Natural killer cell (primary cell): ENCODE measurements at regions not wholly inside any gene's neighbourhood (a gene's known extent, or its start where the extent isn't known, plus 50 kb on each side); places are given as distances from the start of the nearest gene placed in this dataset.
"Not testable (repeated sequence)": the region's sequence is repeated elsewhere in the genome, so short reads cannot be mapped to it uniquely, and the experiment has no call there.

Source experiments
- ATAC-seq, 3 donors: fragments of 150-1000 bp in 2 of 3; fragments of 200-7000 bp in 1 of 3; cut with Tn5 transposase; 1 replicate in 1 of 3; 2 replicates in 2 of 3; pipeline ENCODE4 v1.10.0; 2021; ENCODE audit warnings: mild to moderate bottlenecking in 2 of 3, moderate library complexity in 2 of 3
- DNase-seq, 2 donors: peaks; one replicate each; pipeline versions ENCODE4 v3.0.0 to v3.0.0-alpha.2; 2013 to 2021; ENCODE audit warnings: mixed read lengths in 1 of 2
- H3K27ac ChIP-seq: one replicate; pipeline ENCODE4 v1.5.1; 2013; ENCODE audit warnings: mild to moderate bottlenecking, low read length
- H3K27me3 ChIP-seq: one replicate; pipeline ENCODE4 v1.6.1; 2013; ENCODE audit warnings: low read length; ENCODE audit not compliant: control insufficient read depth, insufficient read depth
- H3K36me3 ChIP-seq: one replicate; pipeline ENCODE4 v1.6.1; 2013; ENCODE audit warnings: low read length; ENCODE audit not compliant: control insufficient read depth, insufficient read depth
- H3K4me1 ChIP-seq: one replicate; pipeline ENCODE4 v1.6.1; 2013; ENCODE audit warnings: low read length; ENCODE audit not compliant: control insufficient read depth, insufficient read depth
- H3K4me3 ChIP-seq: one replicate; pipeline ENCODE4 v1.5.1; 2013; ENCODE audit warnings: low read length
- H3K9me3 ChIP-seq: one replicate; pipeline ENCODE4 v1.6.1; 2013; ENCODE audit warnings: low read length; ENCODE audit not compliant: control insufficient read depth, insufficient read depth
- H3K27ac Mint-ChIP-seq, 2 donors: one replicate each; pipeline ENCODE4 v1.8.0; 2022; ENCODE audit warnings: mild to moderate bottlenecking in 2 of 2, mixed read lengths in 2 of 2, moderate library complexity in 1 of 2
- H3K27me3 Mint-ChIP-seq, 2 donors: one replicate each; pipeline ENCODE4 v1.8.0; 2022; ENCODE audit warnings: low read depth in 2 of 2, mixed read lengths in 2 of 2
- H3K36me3 Mint-ChIP-seq: one replicate; pipeline ENCODE4 v1.8.0; 2022; ENCODE audit warnings: mixed read lengths
- H3K4me1 Mint-ChIP-seq, 2 donors: one replicate each; pipeline ENCODE4 v1.8.0; 2022; ENCODE audit warnings: mixed read lengths in 2 of 2
- H3K4me3 Mint-ChIP-seq: one replicate; pipeline ENCODE4 v1.8.0; 2022; ENCODE audit warnings: mild to moderate bottlenecking, moderate library complexity, mixed read lengths
- H3K9me3 Mint-ChIP-seq, 2 donors: one replicate each; pipeline ENCODE4 v1.8.0; 2022; ENCODE audit warnings: mixed read lengths in 2 of 2
- CTCF ChIP-seq: fragments of 200-600 bp; IDR thresholded peaks from one replicate; pipeline ENCODE4 v1.8.0; 2022; ENCODE audit warnings: antibody characterized with exemption
- WGBS: methylation state at CpG from one replicate; pipeline ENCODE4 v1.1.7; 2013; ENCODE audit warnings: missing lambda C conversion rate; ENCODE audit not compliant: insufficient coverage; 5-methylcytosine and 5-hydroxymethylcytosine counted together
- intact Hi-C: fragments of 100-400 bp; cut with micrococcal nuclease; formaldehyde crosslinking; loops from one replicate; pipeline ENCODE4 v1.14.2; 2022

- 92% methylated on average over 1 of the region's 1 CpG for WGBS
- H3K27me3 ChIP-seq = no peaks in the 10 kb centered on the region
- no peak for ATAC-seq
- intact Hi-C loops = no loop called here
- no peak overlapping the region for H3K4me3 ChIP-seq
- Mint-ChIP-seq H3K4me1 (no peaks in the 10 kb centered on the region), H3K36me3 (no peaks in the 10 kb centered on the region), H3K9me3 (peaks cover 2 to 6% of the 10 kb centered on the region in 2 donors), H3K27me3 (no peaks in the 10 kb centered on the region), H3K27ac (no peak overlapping the region), H3K4me3 (no peak overlapping the region)
- H3K9me3 ChIP-seq = peaks cover 2% of the 10 kb centered on the region
- no peak for TF ChIP-seq CTCF
- H3K36me3 ChIP-seq = no peaks in the 10 kb centered on the region
- no peak overlapping the region for H3K27ac ChIP-seq
- no peak for DNase-seq
- no peaks in the 10 kb centered on the region for H3K4me1 ChIP-seq
These were observed 676.0 kb upstream of the SEMA6D start for GRCh38 chr15:47041301-47041700.

- H3K9me3 ChIP-seq, H3K27me3 ChIP-seq, DNase-seq, H3K27ac ChIP-seq, H3K36me3 ChIP-seq, H3K4me1 ChIP-seq, intact Hi-C loops, ATAC-seq, H3K27ac Mint-ChIP-seq, H3K4me1 Mint-ChIP-seq, H3K4me3 ChIP-seq, H3K27me3 Mint-ChIP-seq, H3K4me3 Mint-ChIP-seq: not testable (repeated sequence)
- peaks cover 11 to 14% of the 10 kb centered on the region in 2 donors for H3K9me3 Mint-ChIP-seq
- H3K36me3 Mint-ChIP-seq = peaks cover 11% of the 10 kb centered on the region
These were observed 669.3 kb upstream of the SEMA6D start for GRCh38 chr15:47047981-47048380.

- Histone ChIP-seq H3K9me3 (no peaks in the 10 kb centered on the region), H3K4me3 (no peak overlapping the region), H3K27ac (no peak overlapping the region), H3K36me3 (no peaks in the 10 kb centered on the region), H3K27me3 (no peaks in the 10 kb centered on the region), H3K4me1 (no peaks in the 10 kb centered on the region)
- no peak overlapping the region for H3K4me3 Mint-ChIP-seq
- peaks cover 13 to 18% of the 10 kb centered on the region in 2 donors for H3K9me3 Mint-ChIP-seq
- H3K27me3 Mint-ChIP-seq = no peaks in the 10 kb centered on the region
- DNase-seq (no peak), ATAC-seq (no peak)
- H3K27ac Mint-ChIP-seq = no peak overlapping the region
- no peaks in the 10 kb centered on the region for H3K4me1 Mint-ChIP-seq
- TF ChIP-seq CTCF = no peak
- no peaks in the 10 kb centered on the region for H3K36me3 Mint-ChIP-seq
- WGBS = 76% methylated on average over 7 of the region's 7 CpGs
- intact Hi-C loops = no loop called here
These were observed 650.9 kb upstream of the SEMA6D start for GRCh38 chr15:47066392-47066791.

- intact Hi-C loops, H3K4me3 ChIP-seq, H3K4me1 Mint-ChIP-seq, H3K27me3 Mint-ChIP-seq, H3K4me3 Mint-ChIP-seq, H3K9me3 Mint-ChIP-seq, H3K27ac ChIP-seq, H3K9me3 ChIP-seq, H3K27me3 ChIP-seq, DNase-seq, H3K36me3 ChIP-seq, H3K4me1 ChIP-seq, H3K27ac Mint-ChIP-seq, H3K36me3 Mint-ChIP-seq, ATAC-seq: not testable (repeated sequence)
- 80% methylated on average over 1 of the region's 4 CpGs for WGBS
These were observed 639.5 kb upstream of the SEMA6D start for GRCh38 chr15:47077846-47078245.

GRCh38 chr15:47095833-47096232 lies 621.5 kb upstream of the SEMA6D start:
- H3K27me3 ChIP-seq = no peaks in the 10 kb centered on the region
- Mint-ChIP-seq H3K36me3 (peaks cover 14% of the 10 kb centered on the region), H3K27ac (no peak overlapping the region), H3K4me3 (no peak overlapping the region), H3K4me1 (no peaks in the 10 kb centered on the region), H3K9me3 (peaks cover 8 to 14% of the 10 kb centered on the region in 2 donors), H3K27me3 (no peaks in the 10 kb centered on the region)
- intact Hi-C loops = no loop called here
- H3K4me1 ChIP-seq = no peaks in the 10 kb centered on the region
- 78% methylated on average over 2 of the region's 2 CpGs for WGBS
- ATAC-seq = no peak
- TF ChIP-seq CTCF = no peak
- no peak overlapping the region for H3K4me3 ChIP-seq
- no peak overlapping the region for H3K27ac ChIP-seq
- peaks cover 4% of the 10 kb centered on the region for H3K9me3 ChIP-seq
- no peak for DNase-seq
- no peaks in the 10 kb centered on the region for H3K36me3 ChIP-seq

- ATAC-seq, H3K27me3 Mint-ChIP-seq, H3K9me3 ChIP-seq, H3K36me3 ChIP-seq, intact Hi-C loops, H3K4me3 ChIP-seq, H3K4me3 Mint-ChIP-seq, H3K4me1 Mint-ChIP-seq, DNase-seq, H3K27ac Mint-ChIP-seq, H3K36me3 Mint-ChIP-seq, H3K4me1 ChIP-seq, H3K27me3 ChIP-seq, H3K27ac ChIP-seq: not testable (repeated sequence)
- peaks cover 5 to 16% of the 10 kb centered on the region in 2 donors for H3K9me3 Mint-ChIP-seq
These were observed 618.8 kb upstream of the SEMA6D start for GRCh38 chr15:47098526-47098925.
